Parathyroid adenoma (tissue), 2 donors: ENCODE measurements at regions not wholly inside any gene's neighbourhood (a gene's known extent, or its start where the extent isn't known, plus 50 kb on each side); places are given as distances from the start of the nearest gene placed in this dataset.

Experiments used
- H2AFZ ChIP-seq: fragments of 300-600 bp; sonication (generic); one replicate; pipeline ENCODE4 v1.7.0; 2017; ENCODE audit warnings: antibody characterized with exemption, mild to moderate bottlenecking
- H3K27ac ChIP-seq: fragments of 300-600 bp; sonication (generic); one replicate; pipeline ENCODE4 v1.7.0; 2017
- H3K27me3 ChIP-seq: fragments of 300-600 bp; sonication (generic); one replicate; pipeline ENCODE4 v1.7.0; 2017; ENCODE audit warnings: low read length; ENCODE audit not compliant: control insufficient read depth, insufficient read depth
- H3K36me3 ChIP-seq: fragments of 300-600 bp; sonication (generic); one replicate; pipeline ENCODE4 v1.7.0; 2017; ENCODE audit warnings: low read length; ENCODE audit not compliant: control insufficient read depth, insufficient read depth
- H3K4me1 ChIP-seq: fragments of 300-600 bp; sonication (generic); one replicate; pipeline ENCODE4 v1.7.0; 2017; ENCODE audit warnings: control low read depth
- H3K4me2 ChIP-seq: fragments of 300-600 bp; sonication (generic); one replicate; pipeline ENCODE4 v1.7.0; 2017; ENCODE audit warnings: low read length
- H3K4me3 ChIP-seq: fragments of 300-600 bp; sonication (generic); one replicate; pipeline ENCODE4 v1.7.0; 2017; ENCODE audit warnings: low read depth, low read length
- H3K79me2 ChIP-seq: fragments of 300-600 bp; sonication (generic); one replicate; pipeline ENCODE4 v1.7.0; 2017; ENCODE audit warnings: control low read depth
- H3K9ac ChIP-seq: fragments of 300-600 bp; sonication (generic); one replicate; pipeline ENCODE4 v1.7.0; 2017; ENCODE audit warnings: mild to moderate bottlenecking
- H3K9me3 ChIP-seq: fragments of 300-600 bp; sonication (generic); one replicate; pipeline ENCODE4 v1.7.0; 2017; ENCODE audit warnings: low read length; ENCODE audit not compliant: control insufficient read depth
- TF ChIP-seq, protein P1 (sequence below): fragments of 300-600 bp; sonication (generic); IDR thresholded peaks from one replicate; pipeline ENCODE4 v1.7.0; 2017; ENCODE audit warnings: antibody characterized with exemption, mild to moderate bottlenecking
- donor health status: primary hyperparathyroidism.

DNA sequence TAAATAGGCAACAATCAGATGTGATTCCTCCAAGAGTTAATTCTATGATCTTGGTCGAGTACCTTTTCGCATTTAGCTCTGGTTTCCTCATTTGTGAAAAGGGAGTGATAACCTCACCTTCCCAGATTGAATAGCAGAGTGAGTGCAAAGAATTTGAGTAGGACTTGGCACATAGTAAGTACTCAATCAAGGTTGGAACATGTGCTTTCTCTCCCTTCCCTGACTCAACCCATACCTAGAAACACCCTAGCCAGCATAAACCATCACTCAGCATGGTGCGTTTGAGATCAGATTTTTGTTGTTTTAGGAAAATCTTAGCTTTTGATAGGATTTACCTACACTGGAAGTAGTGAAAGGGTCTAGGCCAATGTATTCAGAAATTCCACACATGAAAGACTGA is 333.4 kb upstream of the NT5E start:
- Histone ChIP-seq H3K4me1 (no peaks in the 10 kb centered on the region), H3K4me3 (no peak overlapping the region), H3K36me3 (no peaks in the 10 kb centered on the region), H3K27ac (no peak overlapping the region), H3K9me3 (no peaks in the 10 kb centered on the region), H3K4me2 (no peak overlapping the region), H3K79me2 (no peaks in the 10 kb centered on the region), H2AFZ (no peak overlapping the region), H3K27me3 (no peaks in the 10 kb centered on the region), H3K9ac (no peak overlapping the region)
- TF ChIP-seq, protein P1, sequence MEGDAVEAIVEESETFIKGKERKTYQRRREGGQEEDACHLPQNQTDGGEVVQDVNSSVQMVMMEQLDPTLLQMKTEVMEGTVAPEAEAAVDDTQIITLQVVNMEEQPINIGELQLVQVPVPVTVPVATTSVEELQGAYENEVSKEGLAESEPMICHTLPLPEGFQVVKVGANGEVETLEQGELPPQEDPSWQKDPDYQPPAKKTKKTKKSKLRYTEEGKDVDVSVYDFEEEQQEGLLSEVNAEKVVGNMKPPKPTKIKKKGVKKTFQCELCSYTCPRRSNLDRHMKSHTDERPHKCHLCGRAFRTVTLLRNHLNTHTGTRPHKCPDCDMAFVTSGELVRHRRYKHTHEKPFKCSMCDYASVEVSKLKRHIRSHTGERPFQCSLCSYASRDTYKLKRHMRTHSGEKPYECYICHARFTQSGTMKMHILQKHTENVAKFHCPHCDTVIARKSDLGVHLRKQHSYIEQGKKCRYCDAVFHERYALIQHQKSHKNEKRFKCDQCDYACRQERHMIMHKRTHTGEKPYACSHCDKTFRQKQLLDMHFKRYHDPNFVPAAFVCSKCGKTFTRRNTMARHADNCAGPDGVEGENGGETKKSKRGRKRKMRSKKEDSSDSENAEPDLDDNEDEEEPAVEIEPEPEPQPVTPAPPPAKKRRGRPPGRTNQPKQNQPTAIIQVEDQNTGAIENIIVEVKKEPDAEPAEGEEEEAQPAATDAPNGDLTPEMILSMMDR = no peak

DNA sequence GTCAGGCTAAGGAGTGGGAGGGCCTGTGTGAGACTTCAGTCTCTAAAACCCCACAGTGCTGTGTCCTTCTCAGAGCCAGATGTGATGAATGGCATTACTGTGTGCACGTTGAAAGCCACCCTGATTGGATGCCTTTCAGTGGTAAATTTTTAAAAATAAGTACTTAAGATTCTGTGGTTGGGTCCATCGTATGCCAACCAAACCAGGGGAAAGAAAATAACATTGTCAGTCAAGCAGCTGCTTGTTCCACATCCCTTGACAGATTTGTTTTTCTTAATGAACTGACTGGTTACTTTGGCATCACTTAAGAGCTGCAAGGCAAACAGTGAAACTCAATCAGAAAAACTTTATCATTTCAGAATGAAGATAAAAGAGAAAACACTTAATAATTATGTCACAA is 334.0 kb upstream of the NT5E start:
- Histone ChIP-seq H3K27me3 (no peaks in the 10 kb centered on the region), H3K9ac (no peak overlapping the region), H3K27ac (no peak overlapping the region), H3K79me2 (no peaks in the 10 kb centered on the region), H2AFZ (no peak overlapping the region), H3K4me3 (no peak overlapping the region), H3K36me3 (no peaks in the 10 kb centered on the region), H3K9me3 (no peaks in the 10 kb centered on the region), H3K4me1 (no peaks in the 10 kb centered on the region), H3K4me2 (no peak overlapping the region)
- TF ChIP-seq, protein P1 = no peak

DNA sequence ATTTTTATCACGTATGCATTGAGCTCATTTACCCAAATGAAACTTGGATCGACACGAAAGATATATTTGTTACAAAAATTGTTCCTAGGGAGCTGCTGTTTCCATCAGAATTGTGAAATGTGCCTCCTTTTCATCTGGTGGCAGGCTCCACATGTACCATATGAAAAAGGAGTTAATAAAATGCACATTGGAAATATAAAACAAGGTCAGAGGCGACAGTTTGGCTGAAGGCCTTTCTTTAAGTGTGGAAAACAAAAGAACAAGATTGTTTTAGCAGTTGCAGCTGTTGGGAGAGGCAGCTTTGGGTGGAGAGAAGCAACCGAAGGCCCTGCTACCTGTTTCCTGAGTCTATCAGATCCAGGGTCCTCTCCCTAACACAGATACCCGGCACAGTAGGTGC is 334.5 kb upstream of the NT5E start:
- Histone ChIP-seq H3K4me1 (no peaks in the 10 kb centered on the region), H3K27me3 (no peaks in the 10 kb centered on the region), H3K27ac (no peak overlapping the region), H3K9ac (no peak overlapping the region), H3K79me2 (no peaks in the 10 kb centered on the region), H2AFZ (no peak overlapping the region), H3K4me3 (no peak overlapping the region), H3K9me3 (no peaks in the 10 kb centered on the region), H3K36me3 (no peaks in the 10 kb centered on the region), H3K4me2 (no peak overlapping the region)
- TF ChIP-seq, protein P1 = no peak

DNA sequence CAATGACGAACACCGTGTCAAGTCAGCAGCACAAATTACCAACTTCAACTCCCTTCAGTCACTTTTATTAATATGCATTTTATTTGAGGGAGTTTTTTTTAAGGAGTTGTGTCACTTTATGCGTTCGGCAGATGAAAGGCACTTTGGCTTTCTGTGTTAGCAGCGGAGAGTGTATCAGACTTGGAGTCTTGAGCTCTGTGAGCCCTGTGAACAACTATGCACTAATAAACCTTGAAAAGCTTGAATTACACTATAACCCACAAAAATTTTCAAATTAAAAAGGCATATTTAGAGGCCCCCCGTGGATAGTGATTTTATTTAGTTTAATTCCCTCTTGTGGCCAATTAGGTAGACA is 335.3 kb upstream of the NT5E start:
- Histone ChIP-seq H3K27me3 (no peaks in the 10 kb centered on the region), H3K79me2 (no peaks in the 10 kb centered on the region), H2AFZ (no peak overlapping the region), H3K4me3 (no peak overlapping the region), H3K9ac (no peak overlapping the region), H3K4me2 (peak overlapping the region; percentile 35), H3K36me3 (no peaks in the 10 kb centered on the region), H3K9me3 (no peaks in the 10 kb centered on the region), H3K27ac (no peak overlapping the region), H3K4me1 (no peaks in the 10 kb centered on the region)
- TF ChIP-seq, protein P1 = no peak

- H3K4me3 ChIP-seq = no peak overlapping the region
- H2AFZ ChIP-seq = no peak overlapping the region
- no peaks in the 10 kb centered on the region for H3K79me2 ChIP-seq
- TF ChIP-seq, protein P1 = no peak
- no peaks in the 10 kb centered on the region for H3K27me3 ChIP-seq
- no peaks in the 10 kb centered on the region for H3K4me1 ChIP-seq
- no peak overlapping the region for H3K27ac ChIP-seq
- H3K9ac ChIP-seq = no peak overlapping the region
- peak overlapping the region; percentile 35 for H3K4me2 ChIP-seq
- no peaks in the 10 kb centered on the region for H3K9me3 ChIP-seq
- H3K36me3 ChIP-seq = no peaks in the 10 kb centered on the region
Observed at GRCh38 chr6:85113934-85114580, 335.8 kb upstream of the NT5E start.
